NCI-H1436 (cell line): ENCODE measurements at regions not wholly inside any gene's neighbourhood (a gene's known extent, or its start where the extent isn't known, plus 50 kb on each side); places are given as distances from the start of the nearest gene placed in this dataset.

Experiments
- DNase-seq: peaks from one replicate; lab custom pipeline; 2025; lab: John Stamatoyannopoulos, UW

- DNase-seq, result no peak
Measured at GRCh38 chr2:67974559-67975430, 88.0 kb downstream of the C1D start.

DNA sequence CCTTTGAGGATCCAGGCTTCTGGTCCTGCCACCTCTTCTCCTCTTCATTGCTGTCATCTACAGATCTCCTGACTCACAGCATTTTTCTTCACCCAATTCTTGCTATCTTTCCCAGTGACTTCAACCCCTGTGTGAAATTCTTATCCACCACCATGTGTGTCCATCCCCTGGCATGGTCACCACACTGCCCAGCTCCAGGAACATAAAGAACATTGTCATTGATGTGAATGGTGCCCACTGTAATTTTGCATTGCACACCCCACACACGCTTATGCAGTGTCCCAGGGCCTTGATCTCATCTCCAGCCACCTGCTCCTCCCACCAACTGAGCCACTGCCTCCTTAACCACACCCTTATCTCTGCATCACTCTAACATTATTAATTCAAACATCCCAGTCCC lies 85.3 kb downstream of the C1D start:
- DNase-seq, result no peak

GRCh38 chr2:67982956-67983355 lies 79.8 kb downstream of the C1D start:
- DNase-seq, result no peak

DNA sequence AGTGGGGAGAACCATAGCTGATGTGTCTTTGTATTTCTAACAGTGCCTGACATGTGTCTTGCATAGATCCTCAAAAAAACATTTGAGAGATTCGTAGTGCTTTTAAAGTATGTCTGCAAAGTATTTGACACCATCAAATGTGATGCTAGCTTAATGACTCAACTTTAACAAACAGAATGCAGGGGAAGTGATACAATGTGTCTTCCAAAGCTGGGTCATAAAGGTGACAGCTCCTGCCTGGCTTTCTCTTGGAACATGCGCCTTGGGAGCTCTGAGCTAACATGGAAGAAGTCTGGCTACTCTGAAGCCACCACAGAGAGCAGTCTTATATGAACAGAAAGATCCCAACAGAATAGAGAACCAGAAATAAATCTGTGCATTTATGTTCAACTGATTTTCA lies 78.2 kb downstream of the C1D start:
- DNase-seq, result no peak

GRCh38 chr2:67985586-67985985 lies 77.2 kb downstream of the C1D start:
- DNase-seq, result no peak

DNA sequence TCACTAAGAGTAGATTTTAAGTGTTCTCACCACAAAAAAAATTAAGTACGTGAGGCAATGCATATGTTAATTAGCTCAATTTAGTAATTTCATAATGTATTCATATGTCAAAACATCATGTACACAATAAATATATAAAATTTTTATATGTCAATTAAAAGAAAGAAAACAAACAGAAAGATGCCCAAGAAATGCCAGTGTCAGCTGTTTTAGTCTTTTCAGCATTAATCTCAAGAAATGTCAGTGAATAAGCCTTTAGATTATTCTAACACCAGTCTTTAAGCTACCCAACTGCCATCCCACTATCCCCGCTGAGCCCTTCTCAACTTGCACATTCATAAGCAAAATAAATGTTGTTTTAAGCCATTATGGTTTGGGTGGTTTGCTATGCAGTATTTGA lies 76.5 kb downstream of the C1D start:
- DNase-seq, result no peak
